K562 (cell line): ENCODE measurements at regions not wholly inside any gene's neighbourhood (a gene's known extent, or its start where the extent isn't known, plus 50 kb on each side); places are given as distances from the start of the nearest gene placed in this dataset.

ENCODE experiments used
- ARID3A ChIP-seq: IDR thresholded peaks from 2 replicates; pipeline ENCODE4 v1.6.1; 2012; ENCODE audit warnings: low read depth, low read length, improper control_type of control experiment, borderline replicate concordance
- ARNT ChIP-seq, 2 experiments: fragments of 450-650 bp; IDR thresholded peaks; 2 replicates each; pipeline ENCODE4 v1.6.1; 2016; ENCODE audit warnings: mild to moderate bottlenecking in 1 of 2
- BCLAF1 ChIP-seq, 2 experiments: fragments of 450-650 bp in 1 of 2; IDR thresholded peaks; 2 replicates each; pipeline ENCODE4 v1.6.1; 2011 to 2017; ENCODE audit warnings: low read depth in 2 of 2, antibody characterized with exemption in 1 of 2, borderline replicate concordance in 1 of 2, low read length in 1 of 2, mild to moderate bottlenecking in 1 of 2, mixed read lengths in 1 of 2; ENCODE audit not compliant: control insufficient read depth in 1 of 2
- REST ChIP-seq, 2 experiments: fragments of 450-650 bp; formaldehyde crosslinking in 1 of 2; IDR thresholded peaks; 2 replicates each; pipeline versions ENCODE4 v1.4.0 to v1.6.1; 2014 to 2020; ENCODE audit warnings: mild to moderate bottlenecking in 2 of 2, borderline replicate concordance in 1 of 2, low read depth in 1 of 2
- SMARCB1 ChIP-seq: IDR thresholded peaks from 2 replicates; pipeline ENCODE4 v1.6.1; 2011; ENCODE audit warnings: improper control_type of control experiment, low read depth; ENCODE audit not compliant: insufficient read length
- STAG1 ChIP-seq: sonication (generic); formaldehyde crosslinking; IDR thresholded peaks from 2 replicates; pipeline ENCODE4 v1.5.0; 2020; ENCODE audit warnings: missing genetic modification reagents, borderline replicate concordance
- TCF7 ChIP-seq: sonication (generic); IDR thresholded peaks from 2 replicates; pipeline ENCODE4 v1.6.1; 2016; ENCODE audit warnings: antibody characterized with exemption, borderline replicate concordance
- TEAD2 ChIP-seq: fragments of 450-650 bp; IDR thresholded peaks from 2 replicates; pipeline ENCODE4 v1.6.1; 2016; ENCODE audit warnings: missing genetic modification characterization, control low read depth, missing compliant biosample characterization
- THAP7 ChIP-seq: fragments of 250-450 bp; sonication (Bioruptor Pico); IDR thresholded peaks from 2 replicates; pipeline ENCODE4 v1.5.0; 2021
- ZNF165 ChIP-seq: fragments of 250-450 bp; sonication (Bioruptor Pico); IDR thresholded peaks from 2 replicates; pipeline ENCODE4 v1.4.0; 2020; ENCODE audit warnings: borderline replicate concordance
- ZNF239 ChIP-seq: fragments of 250-450 bp; sonication (Bioruptor Pico); IDR thresholded peaks from 2 replicates; pipeline ENCODE4 v1.4.0; 2020; ENCODE audit warnings: mild to moderate bottlenecking
- ZNF41 ChIP-seq: fragments of 250-450 bp; sonication (Bioruptor Pico); conservative IDR thresholded peaks from 2 replicates; pipeline ENCODE4 v1.4.0; 2020; ENCODE audit warnings: mild to moderate bottlenecking
- ZNF717 ChIP-seq: fragments of 250-450 bp; sonication (Bioruptor Pico); IDR thresholded peaks from 2 replicates; pipeline ENCODE4 v1.5.0; 2021

GRCh38 chr7:142632271-142633134 is 116.8 kb upstream of the PRSS1 start (continued):
- no peak for TF ChIP-seq TEAD2 (tag)
- 0 out of 2 replicates have a peak, but pooled peaks have one; percentile 67 for TF ChIP-seq ARID3A
- TF ChIP-seq ZNF41 (CRISPR knock-in tag): no peak
- no peak for TF ChIP-seq ZNF165 (CRISPR knock-in tag)
- TF ChIP-seq STAG1: peak; percentile 77
- TF ChIP-seq TCF7: no peak
- TF ChIP-seq ZNF239 (CRISPR knock-in tag): no peak
- TF ChIP-seq ZNF717 (CRISPR knock-in tag): no peak
- peak; percentile 72 for TF ChIP-seq REST (IDR thresholded peaks at IDR 0.05; ENCODE audit: borderline replicate concordance)
- no peak for TF ChIP-seq REST (CRISPR knock-in tag; IDR thresholded peaks at IDR 0.05; ENCODE audit: low read depth)
- TF ChIP-seq SMARCB1: no peak
- 0 out of 4 replicates have a peak, but pooled peaks of 1 of the 2 experiments have one; percentile 35 for TF ChIP-seq ARNT (IDR thresholded peaks at IDR 0.05)
- TF ChIP-seq THAP7: no peak
- TF ChIP-seq BCLAF1 (IDR thresholded peaks at IDR 0.05; ENCODE audit: borderline replicate concordance in 1 of 2, control insufficient read depth in 1 of 2, low read depth in 2 of 2, low read length in 1 of 2): no peak
